K562 (cell line): ENCODE measurements at regions not wholly inside any gene's neighbourhood (a gene's known extent, or its start where the extent isn't known, plus 50 kb on each side); places are given as distances from the start of the nearest gene placed in this dataset.

Experiments
- ATAC-seq: fragments of 200-7000 bp; cut with Tn5 transposase; 3 replicates; pipeline ENCODE4 v1.9.1; 2020; ENCODE audit warnings: moderate library complexity
- BruUV-seq: library from RNA; stranded (reverse); fragments of 400-500 nt; replicated peaks from 2 replicates; lab custom pipeline; 2021; lab: Mats Ljungman, UMichigan
- CTCF ChIA-PET: fragments of 300-600 bp; formaldehyde crosslinking; extraction: SDS; loops from one replicate; lab custom pipeline; 2021; ENCODE audit warnings: low intra/inter-chr PET ratio; lab: Yijun Ruan, JAX
- POLR2A ChIA-PET: fragments of 300-600, 350-650 bp; sonication (Branson Sonifier 250); formaldehyde crosslinking; extraction: SDS; loops from one replicate; lab custom pipeline; 2021; ENCODE audit warnings: antibody characterized with exemption, inconsistent platforms; lab: Yijun Ruan, JAX
- DNase-seq, 4 experiments: peaks; one replicate each; pipeline versions ENCODE4 v3.0.0 to v3.0.0-alpha.2; 2011 to 2018; ENCODE audit warnings: low spot score in 3 of 4, mixed read lengths in 3 of 4; ENCODE audit errors: extremely low read depth in 1 of 4
- FAIRE-seq: peaks from 2 replicates; lab custom pipeline; 2011; peaks lifted over from hg19 to GRCh38; lab: Jason Lieb, UNC
- H2AFZ ChIP-seq: 2 replicates; pipeline ENCODE4 v1.6.0; 2011; ENCODE audit warnings: low read depth, low read length, control low read depth, inconsistent platforms
- H3K27ac ChIP-seq: fragments of 200-600 bp; 3 replicates; pipeline ENCODE4 v1.8.0; 2011; ENCODE audit warnings: low read depth, mild to moderate bottlenecking, control low read depth, inconsistent platforms, low read length, moderate library complexity, mixed read lengths; ENCODE audit errors: extremely low read depth
- H3K27me3 ChIP-seq, 2 experiments: fragments of 300-600 bp in 1 of 2; 2 replicates in 1 of 2; 3 replicates in 1 of 2; pipeline versions ENCODE4 v1.6.0 to v1.8.0; 2011; ENCODE audit warnings: inconsistent platforms in 2 of 2, low read length in 2 of 2, mild to moderate bottlenecking in 1 of 2, mixed read lengths in 1 of 2, moderate library complexity in 1 of 2; ENCODE audit not compliant: control insufficient read depth in 2 of 2, insufficient read depth in 2 of 2
- H3K36me3 ChIP-seq: fragments of 300-600 bp; 3 replicates; pipeline ENCODE4 v1.8.0; 2011; ENCODE audit warnings: mild to moderate bottlenecking, low read length, inconsistent platforms; ENCODE audit not compliant: control insufficient read depth, insufficient read depth
- H3K4me1 ChIP-seq, 2 experiments: fragments of 200-600 bp in 1 of 2; replicated peaks in 1 of 2; 2 replicates in 1 of 2; 3 replicates in 1 of 2; pipeline versions ENCODE4 v1.5.1 to v1.8.0; 2011; ENCODE audit warnings: inconsistent platforms in 2 of 2, low read length in 2 of 2, mild to moderate bottlenecking in 1 of 2, mixed read lengths in 1 of 2, moderate library complexity in 1 of 2; ENCODE audit not compliant: control insufficient read depth in 2 of 2, insufficient read depth in 2 of 2
- H3K4me2 ChIP-seq: 2 replicates; pipeline ENCODE4 v1.6.1; 2011; ENCODE audit warnings: low read length, control low read depth, inconsistent platforms, mixed read lengths; ENCODE audit not compliant: insufficient read depth
- H3K4me3 ChIP-seq: fragments of 200-600 bp; sonication (generic), shearing (Covaris generic); 2 replicates; pipeline ENCODE4 v1.5.1; 2016; ENCODE audit warnings: control low read depth, inconsistent platforms
- H3K79me2 ChIP-seq: fragments of 200-600 bp; 3 replicates; pipeline ENCODE4 v1.8.0; 2011; ENCODE audit warnings: low read length, inconsistent platforms; ENCODE audit not compliant: control insufficient read depth, insufficient read depth
- H3K9ac ChIP-seq, 2 experiments: 2 replicates each; pipeline versions ENCODE4 v1.6.0 to v1.6.1; 2011; ENCODE audit warnings: low read depth in 2 of 2, low read length in 2 of 2, control low read depth in 1 of 2, inconsistent platforms in 1 of 2, mild to moderate bottlenecking in 1 of 2, mixed read lengths in 1 of 2; ENCODE audit not compliant: insufficient read depth in 1 of 2
- H3K9me1 ChIP-seq: one replicate; pipeline ENCODE4 v1.6.0; 2011; ENCODE audit warnings: inconsistent platforms, mild to moderate bottlenecking, low read length, moderate library complexity; ENCODE audit not compliant: control insufficient read depth, insufficient read depth
- H3K9me3 ChIP-seq: replicated peaks from 2 replicates; pipeline ENCODE4 v1.5.1; 2011; ENCODE audit warnings: low read depth, low read length, inconsistent platforms; ENCODE audit not compliant: control insufficient read depth, insufficient read depth
- H4K20me1 ChIP-seq: replicated peaks from 2 replicates; pipeline ENCODE4 v1.6.1; 2011; ENCODE audit warnings: low read length, inconsistent platforms, mixed read lengths; ENCODE audit not compliant: control insufficient read depth, insufficient read depth
- PHB2 ChIP-seq: fragments of 450-650 bp; IDR thresholded peaks from 2 replicates; pipeline ENCODE4 v1.6.1; 2017; ENCODE audit warnings: low read depth
- POLR2AphosphoS2 ChIP-seq: IDR thresholded peaks from 2 replicates; pipeline ENCODE4 v1.6.1; 2012; ENCODE audit warnings: low read length, improper control_type of control experiment
- POLR3G ChIP-seq: IDR thresholded peaks from 2 replicates; pipeline ENCODE4 v1.6.1; 2011; ENCODE audit not compliant: insufficient read length, insufficient replicate concordance; ENCODE audit errors: extremely low read depth
- RBM14 ChIP-seq: fragments of 200-400 bp; formaldehyde crosslinking; IDR thresholded peaks from 2 replicates; pipeline ENCODE4 v1.6.1; 2018; ENCODE audit warnings: low read depth, mild to moderate bottlenecking, low read length, moderate library complexity, borderline replicate concordance; ENCODE audit not compliant: insufficient read depth
- RBM17 ChIP-seq: fragments of 200-400 bp; formaldehyde crosslinking; IDR thresholded peaks from 2 replicates; pipeline ENCODE4 v1.6.1; 2017; ENCODE audit warnings: low read depth, mild to moderate bottlenecking, low read length, borderline replicate concordance
- SNIP1 ChIP-seq: fragments of 450-650 bp; IDR thresholded peaks from 2 replicates; pipeline ENCODE4 v1.7.1; 2017; ENCODE audit warnings: low read depth, mild to moderate bottlenecking
- SRF ChIP-seq, 2 experiments: fragments of 250-450, 450-650 bp in 1 of 2; sonication (Bioruptor Pico) in 1 of 2; sonication (generic) in 1 of 2; formaldehyde crosslinking; IDR thresholded peaks; 2 replicates each; pipeline versions ENCODE4 v1.5.0 to v1.5.1; 2020 to 2022; ENCODE audit warnings: mild to moderate bottlenecking in 1 of 2, missing genetic modification reagents in 1 of 2
- ZKSCAN8 ChIP-seq: fragments of 200-800 bp; sonication (Bioruptor generic); IDR thresholded peaks from 2 replicates; pipeline ENCODE4 v1.6.1; 2016; ENCODE audit warnings: missing genetic modification characterization, missing compliant biosample characterization
- ZNF644 ChIP-seq: fragments of 200-800 bp; sonication (Bioruptor generic); IDR thresholded peaks from 2 replicates; pipeline ENCODE4 v1.6.1; 2016; ENCODE audit warnings: low read depth, missing genetic modification characterization, missing compliant biosample characterization
- ZNF77 ChIP-seq: fragments of 250-450 bp; sonication (Bioruptor Pico); IDR thresholded peaks from 2 replicates; pipeline ENCODE4 v1.5.0; 2020
- WGBS: fragments of 100-300 bp; shearing (Covaris generic); methylation state at CpG from one replicate; pipeline ENCODE4 v1.1.6; 2016; ENCODE audit warnings: low coverage, mixed read lengths; ENCODE audit not compliant: insufficient coverage; ENCODE audit errors: missing lambda C conversion rate; 5-methylcytosine and 5-hydroxymethylcytosine counted together
- in situ Hi-C: fragments of 300-500 bp; cut with MboI; formaldehyde crosslinking; loops from 4 replicates; pipeline ENCODE4 v1.15.0; 2018; ENCODE audit warnings: inconsistent platforms, mixed read lengths
- intact Hi-C: fragments of 100-400 bp; cut with micrococcal nuclease; formaldehyde crosslinking; loops from 2 replicates; pipeline ENCODE4 v1.14.2; 2022
- TF ChIP-seq, protein P1 (sequence below): sonication (generic); formaldehyde crosslinking; IDR thresholded peaks from 2 replicates; pipeline ENCODE4 v1.8.1; 2023; ENCODE audit warnings: mild to moderate bottlenecking, missing genetic modification reagents
- TF ChIP-seq, protein P2 (sequence below): fragments of 450-650 bp; formaldehyde crosslinking; IDR thresholded peaks from 2 replicates; pipeline ENCODE4 v1.4.0; 2022; ENCODE audit warnings: missing genetic modification characterization
- TF ChIP-seq, protein P3 (sequence below): sonication (generic); formaldehyde crosslinking; IDR thresholded peaks from 2 replicates; pipeline ENCODE4 v1.5.0; 2020; ENCODE audit warnings: missing genetic modification reagents
- TF ChIP-seq, protein P4 (sequence below): IDR thresholded peaks from 2 replicates; pipeline ENCODE4 v1.6.1; 2014; ENCODE audit warnings: antibody characterized with exemption

DNA sequence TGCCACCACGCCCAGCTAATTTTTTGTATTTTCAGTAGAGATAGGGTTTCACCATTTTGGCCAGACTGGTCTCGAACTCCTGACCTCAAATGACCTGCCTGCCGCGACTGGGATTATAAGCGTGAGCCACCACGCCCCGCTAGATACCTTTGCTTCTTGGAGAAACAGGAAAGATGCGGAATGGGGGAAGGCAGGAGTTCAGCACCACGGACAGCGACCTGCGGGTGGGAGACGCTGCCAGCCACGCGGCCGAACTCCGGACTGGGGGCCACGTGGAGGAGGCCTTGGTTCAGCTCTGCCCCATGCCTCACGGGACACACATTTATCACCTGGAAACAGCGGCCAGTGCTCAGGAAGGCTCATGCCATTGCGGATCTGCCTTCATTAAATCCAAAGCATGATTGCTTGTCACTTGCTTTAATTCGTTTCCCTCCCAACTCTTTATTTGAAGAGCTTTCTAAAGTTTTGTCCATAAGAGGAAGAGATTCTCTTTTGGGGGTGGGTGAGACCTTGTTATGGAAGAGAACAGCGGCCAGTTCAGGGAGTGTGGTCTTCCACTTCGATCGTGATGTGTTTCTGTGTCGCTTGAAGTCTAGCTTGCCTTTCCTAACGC is 219.9 kb downstream of the ENGASE start (continued):
- TF ChIP-seq, protein P1, sequence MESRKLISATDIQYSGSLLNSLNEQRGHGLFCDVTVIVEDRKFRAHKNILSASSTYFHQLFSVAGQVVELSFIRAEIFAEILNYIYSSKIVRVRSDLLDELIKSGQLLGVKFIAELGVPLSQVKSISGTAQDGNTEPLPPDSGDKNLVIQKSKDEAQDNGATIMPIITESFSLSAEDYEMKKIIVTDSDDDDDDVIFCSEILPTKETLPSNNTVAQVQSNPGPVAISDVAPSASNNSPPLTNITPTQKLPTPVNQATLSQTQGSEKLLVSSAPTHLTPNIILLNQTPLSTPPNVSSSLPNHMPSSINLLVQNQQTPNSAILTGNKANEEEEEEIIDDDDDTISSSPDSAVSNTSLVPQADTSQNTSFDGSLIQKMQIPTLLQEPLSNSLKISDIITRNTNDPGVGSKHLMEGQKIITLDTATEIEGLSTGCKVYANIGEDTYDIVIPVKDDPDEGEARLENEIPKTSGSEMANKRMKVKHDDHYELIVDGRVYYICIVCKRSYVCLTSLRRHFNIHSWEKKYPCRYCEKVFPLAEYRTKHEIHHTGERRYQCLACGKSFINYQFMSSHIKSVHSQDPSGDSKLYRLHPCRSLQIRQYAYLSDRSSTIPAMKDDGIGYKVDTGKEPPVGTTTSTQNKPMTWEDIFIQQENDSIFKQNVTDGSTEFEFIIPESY = 0 out of 2 replicates have a peak, but pooled peaks have one; percentile 15
- TF ChIP-seq, protein P2, sequence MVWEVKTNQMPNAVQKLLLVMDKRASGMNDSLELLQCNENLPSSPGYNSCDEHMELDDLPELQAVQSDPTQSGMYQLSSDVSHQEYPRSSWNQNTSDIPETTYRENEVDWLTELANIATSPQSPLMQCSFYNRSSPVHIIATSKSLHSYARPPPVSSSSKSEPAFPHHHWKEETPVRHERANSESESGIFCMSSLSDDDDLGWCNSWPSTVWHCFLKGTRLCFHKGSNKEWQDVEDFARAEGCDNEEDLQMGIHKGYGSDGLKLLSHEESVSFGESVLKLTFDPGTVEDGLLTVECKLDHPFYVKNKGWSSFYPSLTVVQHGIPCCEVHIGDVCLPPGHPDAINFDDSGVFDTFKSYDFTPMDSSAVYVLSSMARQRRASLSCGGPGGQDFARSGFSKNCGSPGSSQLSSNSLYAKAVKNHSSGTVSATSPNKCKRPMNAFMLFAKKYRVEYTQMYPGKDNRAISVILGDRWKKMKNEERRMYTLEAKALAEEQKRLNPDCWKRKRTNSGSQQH (CRISPR knock-in tag) = no peak
- TF ChIP-seq ZNF644 (tag) (peak; percentile 67), SRF (CRISPR knock-in tag; IDR thresholded peaks at IDR 0.05) (peak in 1 of 2 experiments; percentile 59; a peak in 2 of 4 replicates), ZNF77 (CRISPR knock-in tag) (no peak)

DNA sequence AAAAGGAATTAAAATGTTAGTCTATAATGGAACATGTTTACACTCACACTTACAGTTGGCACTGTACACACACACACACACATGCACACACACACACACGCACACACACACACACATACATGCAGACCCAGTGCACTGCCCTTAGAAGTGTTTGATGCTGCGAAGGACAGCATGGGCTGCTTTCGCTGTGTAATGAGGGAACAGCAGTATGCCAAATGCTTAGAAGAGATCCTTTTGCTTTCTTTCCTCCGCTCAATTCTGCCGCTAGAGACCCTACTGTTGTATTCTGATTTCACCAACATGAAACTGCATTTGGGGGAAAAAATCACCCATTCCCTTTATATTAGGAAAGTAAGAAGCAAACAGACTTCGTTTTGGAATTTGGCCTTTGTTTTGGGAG is 217.9 kb downstream of the ENGASE start:
- 0% methylated on average over 5 of the region's 6 CpGs for WGBS
- FAIRE-seq (no peak), ATAC-seq (no peak), DNase-seq (no peak)
- CTCF ChIA-PET = no interaction called here
- Histone ChIP-seq H3K79me2 (no peaks in the 10 kb centered on the region), H3K9me1 (no peaks in the 10 kb centered on the region), H3K4me2 (no peak overlapping the region), H2AFZ (no peak overlapping the region), H3K4me3 (no peak overlapping the region), H3K27me3 (peaks cover 0 to 19% of the 10 kb centered on the region in 2 experiments; a peak in 3 of 5 replicates), H3K27ac (no peak overlapping the region), H4K20me1 (peaks cover 3% of the 10 kb centered on the region; the same call in 1 of the 2 replicates), H3K4me1 (peaks cover 0 to 4% of the 10 kb centered on the region in 2 experiments; a peak in 1 of 5 replicates), H3K36me3 (no peaks in the 10 kb centered on the region), H3K9me3 (no peaks in the 10 kb centered on the region), H3K9ac (no peak overlapping the region)
- POLR2A ChIA-PET = no interaction called here
- no TSS peak for BruUV-seq
- intact Hi-C loops (no loop called here), in situ Hi-C loops (no loop called here)
- TF ChIP-seq POLR2AphosphoS2 (no peak), RBM14 (no peak), SNIP1 (no peak), ZKSCAN8 (no peak), PHB2 (no peak), POLR3G (no peak), RBM17 (no peak)
- TF ChIP-seq, protein P3, sequence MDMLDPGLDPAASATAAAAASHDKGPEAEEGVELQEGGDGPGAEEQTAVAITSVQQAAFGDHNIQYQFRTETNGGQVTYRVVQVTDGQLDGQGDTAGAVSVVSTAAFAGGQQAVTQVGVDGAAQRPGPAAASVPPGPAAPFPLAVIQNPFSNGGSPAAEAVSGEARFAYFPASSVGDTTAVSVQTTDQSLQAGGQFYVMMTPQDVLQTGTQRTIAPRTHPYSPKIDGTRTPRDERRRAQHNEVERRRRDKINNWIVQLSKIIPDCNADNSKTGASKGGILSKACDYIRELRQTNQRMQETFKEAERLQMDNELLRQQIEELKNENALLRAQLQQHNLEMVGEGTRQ = no peak
- TF ChIP-seq, protein P4, sequence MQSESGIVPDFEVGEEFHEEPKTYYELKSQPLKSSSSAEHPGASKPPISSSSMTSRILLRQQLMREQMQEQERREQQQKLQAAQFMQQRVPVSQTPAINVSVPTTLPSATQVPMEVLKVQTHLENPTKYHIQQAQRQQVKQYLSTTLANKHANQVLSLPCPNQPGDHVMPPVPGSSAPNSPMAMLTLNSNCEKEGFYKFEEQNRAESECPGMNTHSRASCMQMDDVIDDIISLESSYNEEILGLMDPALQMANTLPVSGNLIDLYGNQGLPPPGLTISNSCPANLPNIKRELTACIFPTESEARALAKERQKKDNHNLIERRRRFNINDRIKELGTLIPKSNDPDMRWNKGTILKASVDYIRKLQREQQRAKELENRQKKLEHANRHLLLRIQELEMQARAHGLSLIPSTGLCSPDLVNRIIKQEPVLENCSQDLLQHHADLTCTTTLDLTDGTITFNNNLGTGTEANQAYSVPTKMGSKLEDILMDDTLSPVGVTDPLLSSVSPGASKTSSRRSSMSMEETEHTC = no peak
